ENCODE measurements at regions not wholly inside any gene's neighbourhood (a gene's known extent, or its start where the extent isn't known, plus 50 kb on each side); places are given as distances from the start of the nearest gene placed in this dataset.

DNA sequence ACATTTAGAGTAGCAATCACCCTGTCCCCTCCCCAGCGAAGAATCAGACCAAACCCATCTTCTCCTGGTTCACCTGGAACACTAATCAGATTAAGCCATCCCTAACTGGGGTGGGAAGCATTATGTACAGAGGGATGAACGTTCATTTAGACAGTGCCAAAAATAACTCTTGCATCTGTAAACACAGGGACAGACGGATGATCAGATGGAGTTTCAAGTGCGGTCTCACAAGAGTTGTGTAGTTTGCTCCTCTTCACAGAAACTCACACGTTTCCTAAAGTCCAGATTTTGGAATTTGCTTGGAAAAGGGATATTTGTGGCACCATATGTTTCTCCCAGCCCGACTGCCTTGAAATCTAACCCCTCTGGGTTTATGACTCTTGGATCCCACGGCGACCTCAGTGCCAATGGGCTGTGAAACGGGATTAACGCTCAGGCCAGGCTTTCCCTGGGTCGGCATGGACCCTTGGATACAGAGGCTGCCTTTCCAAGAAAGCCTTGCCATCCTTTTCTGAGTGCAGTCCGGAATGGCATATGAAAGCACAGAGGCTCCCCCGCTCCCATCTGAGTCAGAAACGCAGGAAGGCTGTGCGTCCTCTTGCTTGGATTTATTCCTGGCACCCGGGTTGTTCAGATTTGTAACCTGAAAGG, 293.2 kb upstream of the HABP2 start:
- Histone ChIP-seq H3K9me3 (no peaks in the 10 kb centered on the region), H3K4me3 (no peak overlapping the region), H3K27me3 (peaks cover 0 to 36% (median 2%) of the 10 kb centered on the region in 4 donors), H3K27ac (replicated peaks in 1 of 4) (no peak overlapping the region), H3K36me3 (no peaks in the 10 kb centered on the region), H3K4me1 (no peaks in the 10 kb centered on the region)
- intact Hi-C loops (cut with DNase I), result no loop called here
- DNase-seq (ENCODE audit: extremely low spot score), result no peak
- WGBS, result 68% methylated on average over 16 of the region's 16 CpGs
- TF ChIP-seq POLR2AphosphoS5 (IDR thresholded peaks at IDR 0.05), result no peak
- TF ChIP-seq EP300 (IDR thresholded peaks at IDR 0.05), result no peak
- no peak for TF ChIP-seq POLR2A (IDR thresholded peaks at IDR 0.05; ENCODE audit: low read depth)
- TF ChIP-seq, protein P1, sequence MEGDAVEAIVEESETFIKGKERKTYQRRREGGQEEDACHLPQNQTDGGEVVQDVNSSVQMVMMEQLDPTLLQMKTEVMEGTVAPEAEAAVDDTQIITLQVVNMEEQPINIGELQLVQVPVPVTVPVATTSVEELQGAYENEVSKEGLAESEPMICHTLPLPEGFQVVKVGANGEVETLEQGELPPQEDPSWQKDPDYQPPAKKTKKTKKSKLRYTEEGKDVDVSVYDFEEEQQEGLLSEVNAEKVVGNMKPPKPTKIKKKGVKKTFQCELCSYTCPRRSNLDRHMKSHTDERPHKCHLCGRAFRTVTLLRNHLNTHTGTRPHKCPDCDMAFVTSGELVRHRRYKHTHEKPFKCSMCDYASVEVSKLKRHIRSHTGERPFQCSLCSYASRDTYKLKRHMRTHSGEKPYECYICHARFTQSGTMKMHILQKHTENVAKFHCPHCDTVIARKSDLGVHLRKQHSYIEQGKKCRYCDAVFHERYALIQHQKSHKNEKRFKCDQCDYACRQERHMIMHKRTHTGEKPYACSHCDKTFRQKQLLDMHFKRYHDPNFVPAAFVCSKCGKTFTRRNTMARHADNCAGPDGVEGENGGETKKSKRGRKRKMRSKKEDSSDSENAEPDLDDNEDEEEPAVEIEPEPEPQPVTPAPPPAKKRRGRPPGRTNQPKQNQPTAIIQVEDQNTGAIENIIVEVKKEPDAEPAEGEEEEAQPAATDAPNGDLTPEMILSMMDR (IDR thresholded peaks at IDR 0.05), result no peak

DNA sequence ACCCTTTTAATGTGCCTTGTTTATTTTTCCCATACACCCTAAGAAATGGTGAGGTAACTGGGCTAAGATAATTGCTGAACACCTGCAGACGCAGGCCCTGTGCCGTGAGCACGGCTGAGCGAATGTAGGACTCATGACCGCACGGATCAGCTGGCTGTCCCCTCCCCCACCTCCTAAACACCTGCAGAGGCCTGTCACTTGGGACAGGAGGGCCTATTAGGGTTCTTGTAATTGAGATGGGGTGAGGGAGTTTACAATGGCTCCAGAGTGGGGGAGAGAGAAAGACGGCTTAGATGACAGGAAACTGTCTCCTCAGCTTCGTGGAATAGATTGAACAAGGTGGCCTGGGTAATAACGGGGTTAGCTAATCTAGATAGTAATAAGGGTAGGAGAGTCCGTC, 291.7 kb upstream of the HABP2 start:
- no peak for DNase-seq (ENCODE audit: extremely low spot score)
- no peaks in the 10 kb centered on the region for H3K4me1 ChIP-seq
- WGBS, result 87% methylated on average over 10 of the region's 10 CpGs

DNA sequence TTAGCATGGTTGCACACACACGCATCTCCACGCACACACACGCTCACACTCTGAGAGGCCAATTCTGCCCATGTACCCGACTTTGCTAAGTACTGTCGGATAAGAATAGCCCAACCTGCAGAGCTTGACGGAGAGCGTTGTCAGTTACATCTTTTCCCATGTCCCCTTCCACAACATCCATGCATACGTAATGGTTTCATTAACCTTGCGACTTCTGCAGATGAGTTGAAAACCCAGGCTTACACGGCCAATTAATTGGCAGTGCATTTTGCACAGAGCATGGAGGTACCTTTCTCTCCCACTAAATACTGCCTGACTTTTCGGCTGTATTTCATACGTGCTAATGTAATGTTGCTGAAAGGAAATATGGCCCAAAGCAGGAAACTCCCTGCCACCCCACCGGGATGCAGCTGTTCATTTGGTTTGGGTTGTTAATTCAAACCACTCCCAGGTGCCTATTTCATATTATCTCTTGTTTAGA, 291.2 kb upstream of the HABP2 start:
- DNase-seq (ENCODE audit: extremely low spot score), result no peak
- TF ChIP-seq EP300 (IDR thresholded peaks at IDR 0.05), result no peak
- TF ChIP-seq POLR2A (IDR thresholded peaks at IDR 0.05; ENCODE audit: low read depth), result no peak
- no peak for TF ChIP-seq POLR2AphosphoS5 (IDR thresholded peaks at IDR 0.05)
- TF ChIP-seq, protein P1 (IDR thresholded peaks at IDR 0.05), result no peak
- Histone ChIP-seq H3K4me3 (no peak overlapping the region), H3K4me1 (no peaks in the 10 kb centered on the region), H3K27me3 (peaks cover 0 to 36% (median 2%) of the 10 kb centered on the region in 4 donors), H3K9me3 (no peaks in the 10 kb centered on the region), H3K36me3 (no peaks in the 10 kb centered on the region), H3K27ac (replicated peaks in 1 of 4) (no peak overlapping the region)
- 85% methylated on average over 13 of the region's 13 CpGs for WGBS
- intact Hi-C loops (cut with DNase I), result no loop called here

More for the DNA sequence above, 291.7 kb upstream of the HABP2 start:
- H3K27ac ChIP-seq (replicated peaks in 1 of 4), result no peak overlapping the region
- H3K9me3 ChIP-seq, result no peaks in the 10 kb centered on the region
- no peak overlapping the region for H3K4me3 ChIP-seq
- H3K36me3 ChIP-seq, result no peaks in the 10 kb centered on the region
- intact Hi-C loops (cut with DNase I), result no loop called here
- H3K27me3 ChIP-seq, result peaks cover 0 to 36% (median 2%) of the 10 kb centered on the region in 4 donors
- TF ChIP-seq EP300 (IDR thresholded peaks at IDR 0.05) (no peak), POLR2AphosphoS5 (IDR thresholded peaks at IDR 0.05) (no peak), POLR2A (IDR thresholded peaks at IDR 0.05; ENCODE audit: low read depth) (no peak)
- TF ChIP-seq, protein P1 (IDR thresholded peaks at IDR 0.05), result no peak

DNA sequence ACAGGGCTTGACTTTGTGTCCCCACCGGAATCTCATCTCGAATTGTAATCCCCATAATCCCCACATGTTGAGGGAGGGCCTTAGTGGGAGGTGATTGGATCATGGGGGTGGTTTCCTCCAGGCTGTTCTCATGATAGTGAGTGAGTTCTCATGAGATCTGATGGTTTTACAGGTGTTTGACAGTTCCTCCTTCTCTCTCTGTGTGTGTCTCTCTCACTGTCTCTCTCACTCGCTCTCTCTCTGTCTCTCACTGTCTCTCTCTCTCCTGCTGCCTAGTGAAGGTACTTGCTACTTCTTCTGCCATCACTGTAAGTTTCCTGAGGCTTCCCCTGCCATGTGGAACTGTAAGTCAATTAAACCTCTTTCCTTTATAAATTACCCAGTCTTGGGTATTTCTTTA, 289.8 kb upstream of the HABP2 start:
- peaks cover 0 to 9% (median 2%) of the 10 kb centered on the region in 4 donors for H3K4me1 ChIP-seq
- H3K27me3 ChIP-seq, result peaks cover 0 to 30% (median under 1%) of the 10 kb centered on the region in 4 donors
- TF ChIP-seq, protein P1 (IDR thresholded peaks at IDR 0.05), result no peak
- no peak for TF ChIP-seq EP300 (IDR thresholded peaks at IDR 0.05)
- TF ChIP-seq POLR2AphosphoS5 (IDR thresholded peaks at IDR 0.05), result no peak
- TF ChIP-seq POLR2A (IDR thresholded peaks at IDR 0.05; ENCODE audit: low read depth), result no peak
- no peaks in the 10 kb centered on the region for H3K9me3 ChIP-seq
- 93% methylated on average over 3 of the region's 3 CpGs for WGBS
- no peak for DNase-seq (ENCODE audit: extremely low spot score)
- no peaks in the 10 kb centered on the region for H3K36me3 ChIP-seq
- intact Hi-C loops (cut with DNase I), result no loop called here
- no peak overlapping the region for H3K27ac ChIP-seq (replicated peaks in 1 of 4)
- H3K4me3 ChIP-seq, result no peak overlapping the region

Data from esophagus muscularis mucosa (tissue), 4 donors.